ENCODE measurements at regions not wholly inside any gene's neighbourhood (a gene's known extent, or its start where the extent isn't known, plus 50 kb on each side); places are given as distances from the start of the nearest gene placed in this dataset.

DNA sequence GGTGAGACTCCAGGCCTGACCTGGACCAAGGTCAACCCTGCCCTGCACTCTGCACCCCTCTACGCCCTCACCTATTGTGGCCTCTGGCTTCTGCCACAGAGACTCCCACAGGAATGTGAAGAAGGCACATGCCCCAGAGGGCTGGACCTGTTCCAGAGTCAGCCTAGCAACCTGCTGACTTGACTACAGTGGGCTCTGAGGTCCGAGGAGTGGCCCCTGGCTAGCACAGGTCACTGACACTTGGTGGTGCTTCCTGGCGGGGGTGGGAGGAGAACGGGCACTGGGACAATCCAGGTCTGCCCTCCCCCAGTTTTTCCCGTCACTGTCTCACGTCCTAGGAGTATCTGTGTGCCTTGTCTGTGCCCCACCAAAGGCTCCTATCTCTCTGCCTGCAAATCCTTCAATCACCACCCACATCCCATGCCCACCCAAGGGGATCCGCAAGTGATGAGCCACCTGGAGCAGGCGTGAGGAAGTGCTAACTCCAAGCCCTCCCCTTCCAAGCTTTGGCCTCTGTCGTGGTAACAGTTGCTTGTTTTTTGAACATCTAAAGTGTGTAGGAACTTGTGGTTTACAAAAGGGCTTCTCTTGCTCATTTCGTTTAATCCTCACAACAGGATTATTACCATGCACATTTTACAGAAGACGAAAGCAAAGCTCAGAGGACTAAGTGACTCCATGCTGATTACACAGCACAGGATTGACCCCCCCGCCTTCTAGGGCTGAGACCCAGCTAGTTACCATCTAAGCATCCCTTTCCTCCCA, 86.2 kb downstream of the MCFD2 start:
- DNase-seq, result no peak

DNA sequence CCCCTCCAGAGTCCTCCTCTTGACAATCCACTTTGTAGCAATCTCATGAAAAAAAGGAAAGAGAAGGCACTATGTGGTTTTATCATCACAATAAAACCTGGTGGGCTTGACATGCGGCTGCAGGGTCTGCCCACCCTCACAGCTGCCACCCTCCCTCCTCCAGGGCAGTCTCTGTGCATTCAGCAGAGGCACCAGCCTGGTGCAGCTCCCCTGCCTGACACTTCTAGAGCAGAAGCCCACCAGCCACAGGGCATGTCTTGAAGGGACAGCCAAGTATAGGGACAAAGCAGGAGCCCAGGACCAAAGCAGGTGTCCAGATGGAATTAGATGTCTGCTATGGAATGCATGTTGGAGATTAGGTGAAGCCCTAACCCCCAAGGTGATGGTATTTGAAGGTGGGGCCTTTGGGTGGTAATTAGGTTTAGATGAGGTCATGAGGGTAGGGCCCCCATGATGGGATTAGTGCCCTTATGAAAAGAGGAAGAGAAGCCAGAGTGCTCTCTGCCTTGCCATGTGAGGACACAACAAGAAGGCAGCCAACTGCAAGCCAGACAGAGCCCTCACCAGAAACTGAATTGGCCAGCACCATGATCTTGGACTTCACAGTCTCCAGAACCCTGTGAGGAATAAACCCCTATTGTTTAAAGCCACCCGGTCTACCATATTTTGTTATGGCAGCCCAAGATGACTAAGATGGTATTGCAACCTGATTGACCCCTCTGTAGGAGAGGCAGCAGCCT, 86.9 kb downstream of the MCFD2 start:
- DNase-seq, result no peak

DNA sequence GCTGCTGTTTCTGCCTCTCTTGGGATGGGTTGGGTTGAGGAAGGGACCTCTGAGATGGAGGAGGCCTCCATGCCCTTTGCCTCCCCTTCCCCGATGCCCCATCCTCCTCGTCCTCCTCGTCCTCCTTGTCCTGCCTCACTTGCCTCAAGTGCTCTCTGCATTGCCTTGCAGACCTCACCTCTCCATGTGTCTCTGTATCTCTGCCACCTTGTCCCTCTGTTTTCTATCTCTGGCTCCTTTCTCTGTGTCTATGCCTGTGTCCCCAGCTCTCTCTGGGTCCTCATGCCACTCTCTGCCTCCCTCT, 87.5 kb downstream of the MCFD2 start:
- no peak for DNase-seq

GRCh38 chr2:46827274-46828134, 88.1 kb downstream of the MCFD2 start:
- DNase-seq, result no peak

DNA sequence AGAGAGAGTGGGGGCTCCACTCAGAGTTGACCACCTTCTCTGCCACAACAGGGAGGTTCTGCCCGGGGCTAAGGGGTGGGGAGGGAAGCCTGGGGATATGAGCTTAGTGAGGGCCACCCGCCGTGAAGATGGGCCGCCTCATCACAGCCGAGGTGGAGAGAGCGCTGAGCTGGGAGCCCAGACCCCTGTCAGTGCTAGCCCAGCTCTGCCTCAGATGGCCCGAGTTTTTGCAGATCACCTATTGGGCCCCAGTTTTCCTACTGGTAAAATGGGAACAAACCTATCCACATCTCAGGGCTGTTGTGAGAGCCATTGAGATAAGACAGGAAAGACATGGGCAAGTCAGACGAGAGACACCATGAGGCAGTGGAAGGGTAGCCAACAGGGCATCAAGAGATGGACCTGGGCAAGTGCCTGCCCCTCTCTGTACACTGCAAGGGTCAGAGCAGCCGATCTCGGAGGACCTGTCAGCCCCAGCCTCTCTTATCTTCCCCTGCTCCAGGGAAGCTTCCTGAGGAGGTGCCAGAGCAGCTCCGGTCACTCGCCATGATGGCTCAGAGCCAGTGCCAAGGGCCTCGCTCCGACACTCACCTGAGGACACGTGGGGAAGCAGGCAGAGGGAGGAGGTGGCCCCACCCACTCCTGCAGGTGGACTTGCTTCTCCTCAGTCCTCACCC, 88.9 kb downstream of the MCFD2 start:
- no peak for DNase-seq

DNA sequence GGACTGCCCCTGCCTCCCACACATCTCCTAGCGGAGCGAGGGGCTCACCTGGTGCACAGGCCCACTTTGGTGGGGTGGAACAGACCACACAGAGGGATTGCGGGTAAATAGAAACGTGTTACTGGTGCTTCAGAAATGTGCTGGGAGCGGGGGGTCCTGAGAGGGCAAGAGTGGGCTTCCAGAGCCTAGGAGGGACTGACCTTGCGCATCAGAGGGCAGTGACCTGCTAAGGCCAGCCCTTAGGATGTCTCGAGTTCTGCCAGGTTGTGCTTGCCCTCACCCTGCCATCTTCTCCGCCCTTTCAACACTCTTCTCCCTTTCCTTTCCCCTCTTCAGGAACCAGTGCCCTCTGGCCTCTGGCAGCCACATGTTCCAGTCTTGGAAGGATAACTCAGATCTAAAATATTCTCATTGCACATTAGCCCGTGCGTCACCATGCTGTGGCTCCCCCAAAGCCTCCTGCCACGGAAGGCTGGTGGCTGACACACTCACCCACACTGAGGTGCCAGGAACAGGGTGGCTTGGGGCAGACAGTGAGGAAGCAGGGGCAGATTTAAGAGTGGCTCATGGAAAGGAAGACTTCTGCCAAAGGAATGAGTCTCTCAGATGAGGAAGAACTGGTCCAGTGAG, 89.6 kb downstream of the MCFD2 start:
- no peak for DNase-seq

- no peak for DNase-seq
Observed at GRCh38 chr2:46825231-46825938, 90.2 kb downstream of the MCFD2 start.

GRCh38 chr2:46824611-46825010, 91.0 kb downstream of the MCFD2 start:
- no peak for DNase-seq

DNA sequence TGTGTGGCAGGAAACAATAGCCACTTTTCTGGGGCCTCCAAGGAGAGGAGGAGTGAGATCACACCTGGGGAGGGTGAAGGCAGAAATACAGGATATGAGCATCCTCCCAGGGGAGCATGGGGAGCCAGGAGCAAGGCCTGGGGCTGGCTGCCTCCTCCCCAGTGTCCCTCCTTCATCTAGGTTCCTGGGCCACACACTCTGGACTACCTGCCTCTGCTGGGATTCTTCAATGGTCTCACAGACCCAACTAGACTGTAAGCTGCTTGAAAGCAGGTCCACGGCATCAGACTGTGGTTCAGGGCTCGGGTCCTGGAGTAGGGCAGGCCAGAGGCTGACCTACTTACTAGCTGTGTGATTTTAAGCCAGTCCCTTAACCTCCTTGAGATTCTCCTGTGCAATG, 94.0 kb downstream of the MCFD2 start:
- no peak for DNase-seq

GRCh38 chr2:46818819-46819218, 96.8 kb downstream of the MCFD2 start:
- DNase-seq, result no peak

DNA sequence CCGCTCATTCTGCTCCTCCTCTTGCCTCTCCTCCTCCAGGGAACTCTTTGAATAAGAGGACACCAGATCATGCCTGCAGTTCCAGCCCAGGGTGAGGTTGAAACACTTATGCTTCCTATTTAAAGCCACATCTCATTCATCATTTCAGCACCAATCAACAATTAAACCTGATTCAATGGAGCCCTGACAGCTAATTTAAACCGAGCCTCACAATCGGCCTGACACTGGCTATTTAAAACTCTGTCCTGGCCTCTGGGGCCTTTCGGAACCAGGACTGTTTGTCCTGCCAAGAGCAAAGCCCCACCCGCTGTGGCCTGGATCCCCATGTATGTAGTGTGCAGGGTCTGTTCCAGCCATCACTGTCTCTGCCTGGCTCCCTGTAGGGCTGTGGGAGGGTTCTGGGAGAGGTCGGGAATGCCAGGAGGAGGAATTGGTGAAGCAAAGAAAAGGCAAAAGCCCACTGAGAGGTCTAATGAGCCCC, 97.4 kb downstream of the MCFD2 start:
- no peak for DNase-seq

GRCh38 chr2:46816846-46817726, 98.5 kb downstream of the MCFD2 start:
- no peak for DNase-seq

GRCh38 chr2:46816151-46816845, 99.3 kb downstream of the MCFD2 start:
- DNase-seq, result no peak

- DNase-seq, result no peak
Observed at GRCh38 chr2:46815121-46815802, 100.3 kb downstream of the MCFD2 start.

DNA sequence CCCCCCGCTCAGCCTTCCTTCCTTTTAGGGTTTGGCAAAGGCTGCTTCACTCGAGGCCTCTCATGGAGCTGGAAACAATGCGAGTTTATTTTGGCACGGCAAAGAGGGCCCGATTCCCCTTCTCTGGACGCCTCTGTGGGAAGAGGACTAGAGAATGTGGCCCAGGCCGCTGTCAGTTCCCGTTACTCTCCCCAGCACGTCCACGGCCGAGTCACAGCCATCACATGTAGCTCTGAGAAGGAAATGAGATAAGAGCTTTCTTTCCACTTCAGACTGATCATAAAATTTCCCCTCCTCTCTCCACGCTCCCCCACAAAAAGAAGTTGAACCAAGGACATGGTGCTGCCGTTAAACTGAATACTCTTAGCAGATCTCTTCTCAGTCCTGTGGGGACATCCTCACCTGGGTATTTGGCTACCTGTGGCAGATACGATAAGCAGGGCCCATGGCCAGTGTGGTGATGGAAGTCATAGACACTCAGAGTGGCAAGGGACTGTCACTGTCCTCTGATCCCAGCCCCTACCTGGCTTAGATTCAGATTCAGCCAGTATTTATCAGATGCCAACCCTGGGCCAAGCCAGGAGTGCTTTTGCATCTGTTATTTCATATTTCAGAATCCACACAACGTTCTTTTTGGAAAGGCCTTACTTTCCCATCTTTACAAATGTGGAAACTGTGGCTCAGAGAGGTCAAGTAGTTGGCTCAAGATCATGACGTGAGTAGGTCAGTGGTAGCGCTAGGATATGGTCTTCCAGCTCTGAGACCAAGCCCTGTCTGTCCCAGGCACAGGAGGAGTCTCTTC, 101.2 kb downstream of the MCFD2 start:
- no peak for DNase-seq

DNA sequence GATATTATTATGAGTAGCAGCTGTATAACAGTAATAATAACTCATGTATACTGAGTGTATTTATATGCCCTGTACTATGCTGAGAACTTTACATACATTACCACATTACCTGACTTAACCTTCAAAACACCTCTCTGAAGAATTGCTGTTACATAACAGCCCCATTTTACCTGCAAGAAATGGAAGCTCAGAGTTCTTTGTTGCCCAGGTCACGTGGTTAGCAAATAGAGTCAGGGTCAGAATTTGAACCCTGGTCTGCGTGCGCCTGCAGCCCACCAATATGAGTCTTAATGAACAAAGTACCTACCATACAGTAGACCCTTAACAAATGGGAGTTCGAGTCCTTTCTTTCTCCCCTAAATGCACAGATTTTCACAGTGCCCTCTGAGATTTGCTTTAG, 101.9 kb downstream of the MCFD2 start:
- DNase-seq, result no peak

DNA sequence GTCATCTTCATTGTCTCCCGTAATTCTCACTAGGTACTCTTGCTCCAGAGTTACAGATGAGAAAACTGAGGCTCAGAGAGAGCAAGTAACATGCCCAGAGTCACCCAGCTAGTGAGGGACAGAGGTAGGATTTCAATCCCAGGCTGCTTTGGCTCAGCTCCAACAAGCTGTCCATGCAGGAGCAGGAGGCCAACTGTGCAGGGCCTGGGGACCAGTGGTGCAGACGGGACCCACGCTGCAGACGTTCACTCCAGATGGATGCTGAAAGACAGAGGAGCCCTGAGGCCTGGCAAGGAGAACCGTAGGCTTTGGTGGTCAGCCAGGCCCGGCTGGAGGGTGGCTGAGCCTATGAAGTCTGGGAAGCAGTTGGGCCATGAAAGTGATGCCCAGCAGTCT, 102.6 kb downstream of the MCFD2 start:
- DNase-seq, result no peak

All from COR-L47 (cell line).